Loucy (cell line): ENCODE measurements at regions not wholly inside any gene's neighbourhood (a gene's known extent, or its start where the extent isn't known, plus 50 kb on each side); places are given as distances from the start of the nearest gene placed in this dataset.

Experiments used
- H2AFZ ChIP-seq: fragments of 200-600 bp; sonication (generic); 2 replicates; pipeline ENCODE4 v1.6.0; 2016; ENCODE audit warnings: antibody characterized with exemption, mild to moderate bottlenecking, low read length, moderate library complexity
- H3F3A ChIP-seq: fragments of 200-600 bp; 2 replicates; pipeline ENCODE4 v1.6.0; 2016; ENCODE audit warnings: antibody characterized with exemption, low read depth, mild to moderate bottlenecking
- H3K27me3 ChIP-seq: fragments of 200-600 bp; sonication (generic); 2 replicates; pipeline ENCODE4 v1.6.1; 2014; ENCODE audit warnings: low read length, mild to moderate bottlenecking; ENCODE audit not compliant: insufficient read depth, poor library complexity, severe bottlenecking
- H3K36me3 ChIP-seq: fragments of 200-600 bp; sonication (generic); 2 replicates; pipeline ENCODE4 v1.6.1; 2016; ENCODE audit warnings: low read length; ENCODE audit not compliant: insufficient read depth
- H3K4me1 ChIP-seq: fragments of 200-600 bp; sonication (generic); 2 replicates; pipeline ENCODE4 v1.5.1; 2014; ENCODE audit warnings: low read length, mild to moderate bottlenecking; ENCODE audit not compliant: insufficient read depth, poor library complexity, severe bottlenecking
- H3K4me2 ChIP-seq: fragments of 200-600 bp; sonication (generic); 2 replicates; pipeline ENCODE4 v1.6.0; 2014; ENCODE audit warnings: antibody characterized with exemption, low read length, low read depth, mild to moderate bottlenecking; ENCODE audit not compliant: poor library complexity, severe bottlenecking
- H3K4me3 ChIP-seq: fragments of 200-600 bp; sonication (generic); 2 replicates; pipeline ENCODE4 v1.5.1; 2014; ENCODE audit warnings: low read length, mild to moderate bottlenecking, mixed read lengths; ENCODE audit not compliant: poor library complexity, severe bottlenecking
- H3K79me2 ChIP-seq: fragments of 200-600 bp; sonication (generic); 2 replicates; pipeline ENCODE4 v1.6.1; 2014; ENCODE audit warnings: low read length; ENCODE audit not compliant: insufficient read depth
- H3K9ac ChIP-seq: fragments of 200-600 bp; sonication (generic); 2 replicates; pipeline ENCODE4 v1.6.0; 2014; ENCODE audit warnings: mild to moderate bottlenecking, low read depth, low read length, moderate library complexity; ENCODE audit not compliant: poor library complexity, severe bottlenecking
- H3K9me2 ChIP-seq: fragments of 200-600 bp; sonication (generic); replicated peaks from 2 replicates; pipeline ENCODE4 v1.6.1; 2016; ENCODE audit warnings: low read depth, low read length, mixed read lengths
- H3K9me3 ChIP-seq: fragments of 200-600 bp; sonication (generic); 2 replicates; pipeline ENCODE4 v1.6.1; 2014; ENCODE audit warnings: mild to moderate bottlenecking, antibody characterized with exemption, low read length, low read depth; ENCODE audit not compliant: insufficient read depth
- H4K20me1 ChIP-seq: fragments of 200-600 bp; sonication (generic); 2 replicates; pipeline ENCODE4 v1.6.0; 2014; ENCODE audit warnings: antibody characterized with exemption, low read length, mild to moderate bottlenecking; ENCODE audit not compliant: insufficient read depth, poor library complexity, severe bottlenecking
- CTCF ChIP-seq: fragments of 200-600 bp; sonication (generic); conservative IDR thresholded peaks from 2 replicates; pipeline ENCODE4 v1.5.1; 2014; ENCODE audit warnings: mild to moderate bottlenecking, antibody characterized with exemption, low read length
- EZH2phosphoT487 ChIP-seq: fragments of 200-600 bp; IDR thresholded peaks from 2 replicates; pipeline ENCODE4 v1.6.1; 2018; ENCODE audit warnings: antibody characterized with exemption, mild to moderate bottlenecking, moderate library complexity, borderline replicate concordance

- Histone ChIP-seq H3K79me2 (no peaks in the 10 kb centered on the region), H3K4me3 (peak overlapping the region; percentile 44), H3K4me2 (peak overlapping the region; percentile 67), H3K27me3 (no peaks in the 10 kb centered on the region), H3K9me2 (no peaks in the 10 kb centered on the region), H3K9me3 (peaks cover 5% of the 10 kb centered on the region; the same call in 1 of the 2 replicates), H3F3A (no peaks in the 10 kb centered on the region; the same call in 1 of the 2 replicates), H3K36me3 (no peaks in the 10 kb centered on the region), H3K4me1 (peaks cover 34% of the 10 kb centered on the region), H4K20me1 (no peaks in the 10 kb centered on the region), H2AFZ (peak overlapping the region; percentile 13; the same call in 1 of the 2 replicates), H3K9ac (peak overlapping the region; percentile 50)
- no peak for TF ChIP-seq EZH2phosphoT487
- no peak for TF ChIP-seq CTCF
Measured at GRCh38 chr9:13644675-13645074, 365.2 kb upstream of the MPDZ start.

GRCh38 chr9:13642646-13643045, 363.2 kb upstream of the MPDZ start:
- no peak overlapping the region for H3K9ac ChIP-seq
- no peak overlapping the region for H3K4me3 ChIP-seq
- no peaks in the 10 kb centered on the region for H3K27me3 ChIP-seq
- H3K36me3 ChIP-seq, result no peaks in the 10 kb centered on the region
- H3K79me2 ChIP-seq, result no peaks in the 10 kb centered on the region
- no peaks in the 10 kb centered on the region for H3K9me3 ChIP-seq
- H4K20me1 ChIP-seq, result no peaks in the 10 kb centered on the region
- H2AFZ ChIP-seq, result no peak overlapping the region
- H3K9me2 ChIP-seq, result no peaks in the 10 kb centered on the region
- no peak overlapping the region for H3K4me2 ChIP-seq
- no peaks in the 10 kb centered on the region; the same call in 1 of the 2 replicates for H3F3A ChIP-seq
- H3K4me1 ChIP-seq, result peaks cover 34% of the 10 kb centered on the region
- no peak for TF ChIP-seq CTCF
- no peak for TF ChIP-seq EZH2phosphoT487

GRCh38 chr9:13629067-13629466, 349.6 kb upstream of the MPDZ start:
- no peaks in the 10 kb centered on the region for H3K9me2 ChIP-seq
- H3F3A ChIP-seq, result no peaks in the 10 kb centered on the region
- no peaks in the 10 kb centered on the region for H3K4me1 ChIP-seq
- no peaks in the 10 kb centered on the region for H3K27me3 ChIP-seq
- no peaks in the 10 kb centered on the region for H3K9me3 ChIP-seq
- no peaks in the 10 kb centered on the region for H3K36me3 ChIP-seq
- H4K20me1 ChIP-seq, result no peaks in the 10 kb centered on the region
- TF ChIP-seq CTCF, result no peak
- TF ChIP-seq EZH2phosphoT487, result no peak
- no peak overlapping the region for H3K4me2 ChIP-seq
- no peak overlapping the region for H3K4me3 ChIP-seq
- no peak overlapping the region for H2AFZ ChIP-seq
- H3K79me2 ChIP-seq, result no peaks in the 10 kb centered on the region
- no peak overlapping the region for H3K9ac ChIP-seq
